ENCODE measurements at regions not wholly inside any gene's neighbourhood (a gene's known extent, or its start where the extent isn't known, plus 50 kb on each side); places are given as distances from the start of the nearest gene placed in this dataset.

GRCh38 chr5:126125407-126125806 lies 297.8 kb upstream of the GRAMD2B start:
- TF ChIP-seq, protein P1, sequence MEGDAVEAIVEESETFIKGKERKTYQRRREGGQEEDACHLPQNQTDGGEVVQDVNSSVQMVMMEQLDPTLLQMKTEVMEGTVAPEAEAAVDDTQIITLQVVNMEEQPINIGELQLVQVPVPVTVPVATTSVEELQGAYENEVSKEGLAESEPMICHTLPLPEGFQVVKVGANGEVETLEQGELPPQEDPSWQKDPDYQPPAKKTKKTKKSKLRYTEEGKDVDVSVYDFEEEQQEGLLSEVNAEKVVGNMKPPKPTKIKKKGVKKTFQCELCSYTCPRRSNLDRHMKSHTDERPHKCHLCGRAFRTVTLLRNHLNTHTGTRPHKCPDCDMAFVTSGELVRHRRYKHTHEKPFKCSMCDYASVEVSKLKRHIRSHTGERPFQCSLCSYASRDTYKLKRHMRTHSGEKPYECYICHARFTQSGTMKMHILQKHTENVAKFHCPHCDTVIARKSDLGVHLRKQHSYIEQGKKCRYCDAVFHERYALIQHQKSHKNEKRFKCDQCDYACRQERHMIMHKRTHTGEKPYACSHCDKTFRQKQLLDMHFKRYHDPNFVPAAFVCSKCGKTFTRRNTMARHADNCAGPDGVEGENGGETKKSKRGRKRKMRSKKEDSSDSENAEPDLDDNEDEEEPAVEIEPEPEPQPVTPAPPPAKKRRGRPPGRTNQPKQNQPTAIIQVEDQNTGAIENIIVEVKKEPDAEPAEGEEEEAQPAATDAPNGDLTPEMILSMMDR (IDR thresholded peaks at IDR 0.05), result no peak
- no peak for TF ChIP-seq EZH2 (IDR thresholded peaks at IDR 0.05)
- TF ChIP-seq EZH2phosphoT487 (IDR thresholded peaks at IDR 0.05), result no peak
